Fibroblast of lung (primary cell): ENCODE measurements at regions not wholly inside any gene's neighbourhood (a gene's known extent, or its start where the extent isn't known, plus 50 kb on each side); places are given as distances from the start of the nearest gene placed in this dataset.

ENCODE experiments used
- DNase-seq, 2 donors: peaks; one replicate each; pipeline versions ENCODE4 v3.0.0 to v3.0.0-alpha.2; 2010; ENCODE audit warnings: low read depth in 2 of 2
- H2AFZ ChIP-seq: 2 replicates; pipeline ENCODE4 v1.5.1; 2012; ENCODE audit warnings: low read length, control low read depth, inconsistent platforms
- H3K27ac ChIP-seq: 2 replicates; pipeline ENCODE4 v1.5.1; 2011; ENCODE audit warnings: low read length, control low read depth; ENCODE audit not compliant: insufficient read depth
- H3K27me3 ChIP-seq: 2 replicates; pipeline ENCODE4 v1.5.1; 2011; ENCODE audit warnings: mild to moderate bottlenecking, low read length; ENCODE audit not compliant: control insufficient read depth, insufficient read depth
- H3K36me3 ChIP-seq: 2 replicates; pipeline ENCODE4 v1.5.1; 2011; ENCODE audit warnings: low read length; ENCODE audit not compliant: control insufficient read depth, insufficient read depth
- H3K4me1 ChIP-seq: 2 replicates; pipeline ENCODE4 v1.5.1; 2011; ENCODE audit warnings: low read length; ENCODE audit not compliant: control insufficient read depth, insufficient read depth; ENCODE audit errors: extremely low read depth
- H3K4me2 ChIP-seq: 2 replicates; pipeline ENCODE4 v1.5.1; 2011; ENCODE audit warnings: low read length, control low read depth; ENCODE audit not compliant: insufficient read depth; ENCODE audit errors: extremely low read depth
- H3K4me3 ChIP-seq, 4 experiments: fragments of 200-600 bp in 1 of 4; sonication (generic) in 1 of 4; replicated peaks in 1 of 4; 2 replicates each; pipeline ENCODE4 v1.5.1; 2011 to 2016; ENCODE audit warnings: low read length in 4 of 4, low read depth in 3 of 4, mild to moderate bottlenecking in 3 of 4, control low read depth in 2 of 4, inconsistent platforms in 1 of 4, mixed read lengths in 1 of 4; ENCODE audit not compliant: insufficient read depth in 1 of 4; ENCODE audit errors: control extremely low read depth in 1 of 4
- H3K79me2 ChIP-seq: 2 replicates; pipeline ENCODE4 v1.5.1; 2012; ENCODE audit warnings: mild to moderate bottlenecking, low read length, inconsistent platforms; ENCODE audit not compliant: control insufficient read depth, insufficient read depth
- H3K9ac ChIP-seq: 2 replicates; pipeline ENCODE4 v1.5.1; 2011; ENCODE audit warnings: mild to moderate bottlenecking, low read length, control low read depth; ENCODE audit not compliant: insufficient read depth
- H3K9me3 ChIP-seq: 2 replicates; pipeline ENCODE4 v1.5.1; 2012; ENCODE audit warnings: low read depth, low read length; ENCODE audit not compliant: control insufficient read depth, insufficient read depth
- H4K20me1 ChIP-seq: 2 replicates; pipeline ENCODE4 v1.5.1; 2011; ENCODE audit warnings: low read length; ENCODE audit not compliant: control insufficient read depth, insufficient read depth; ENCODE audit errors: extremely low read depth
- CTCF ChIP-seq, 2 donors: IDR thresholded peaks in 1 of 2; conservative IDR thresholded peaks in 1 of 2; 1 replicate in 1 of 2; 2 replicates in 1 of 2; pipeline ENCODE4 v1.5.1; 2011 to 2012; ENCODE audit warnings: low read length in 2 of 2, control low read depth in 1 of 2, inconsistent platforms in 1 of 2, low read depth in 1 of 2, mild to moderate bottlenecking in 1 of 2
- EZH2 ChIP-seq: IDR thresholded peaks from 2 replicates; pipeline ENCODE4 v1.5.1; 2012; ENCODE audit warnings: low read length, control low read depth, mild to moderate bottlenecking; ENCODE audit errors: missing control alignments

- no peaks in the 10 kb centered on the region for H4K20me1 ChIP-seq
- H2AFZ ChIP-seq, result no peak overlapping the region
- no peaks in the 10 kb centered on the region for H3K79me2 ChIP-seq
- no peaks in the 10 kb centered on the region for H3K4me1 ChIP-seq
- no peak overlapping the region for H3K27ac ChIP-seq
- no peaks in the 10 kb centered on the region for H3K36me3 ChIP-seq
- TF ChIP-seq EZH2 (no peak), CTCF (conservative IDR thresholded peaks at IDR 0.05 in 1 of 2, IDR thresholded peaks at IDR 0.05 in 1 of 2; ENCODE audit: low read depth in 1 of 2, low read length in 2 of 2) (no peak)
- no peak overlapping the region for H3K9ac ChIP-seq
- H3K9me3 ChIP-seq, result no peaks in the 10 kb centered on the region
- DNase-seq, result no peak
- no peak overlapping the region for H3K4me2 ChIP-seq
- no peak overlapping the region for H3K4me3 ChIP-seq
- H3K27me3 ChIP-seq, result no peaks in the 10 kb centered on the region
Measured at GRCh38 chr3:160154596-160154995, 70.6 kb upstream of the C3orf80 start.

- no peak overlapping the region for H3K4me2 ChIP-seq
- H3K4me3 ChIP-seq, result no peak overlapping the region
- H3K27ac ChIP-seq, result no peak overlapping the region
- H3K9ac ChIP-seq, result no peak overlapping the region
- H3K79me2 ChIP-seq, result no peaks in the 10 kb centered on the region
- no peaks in the 10 kb centered on the region for H4K20me1 ChIP-seq
- TF ChIP-seq CTCF (conservative IDR thresholded peaks at IDR 0.05 in 1 of 2, IDR thresholded peaks at IDR 0.05 in 1 of 2; ENCODE audit: low read depth in 1 of 2, low read length in 2 of 2), result no peak
- TF ChIP-seq EZH2, result no peak
- no peaks in the 10 kb centered on the region for H3K4me1 ChIP-seq
- no peaks in the 10 kb centered on the region for H3K27me3 ChIP-seq
- no peaks in the 10 kb centered on the region for H3K9me3 ChIP-seq
- no peak for DNase-seq
- H3K36me3 ChIP-seq, result no peaks in the 10 kb centered on the region
- no peak overlapping the region for H2AFZ ChIP-seq
Measured at GRCh38 chr3:160157321-160157720, 67.9 kb upstream of the C3orf80 start.

- TF ChIP-seq EZH2 (no peak), CTCF (conservative IDR thresholded peaks at IDR 0.05 in 1 of 2, IDR thresholded peaks at IDR 0.05 in 1 of 2; ENCODE audit: low read depth in 1 of 2, low read length in 2 of 2) (no peak)
- H2AFZ ChIP-seq, result no peak overlapping the region
- no peak for DNase-seq
- no peak overlapping the region for H3K4me2 ChIP-seq
- no peaks in the 10 kb centered on the region for H3K36me3 ChIP-seq
- H3K9ac ChIP-seq, result no peak overlapping the region
- no peaks in the 10 kb centered on the region for H3K4me1 ChIP-seq
- no peak overlapping the region for H3K27ac ChIP-seq
- no peaks in the 10 kb centered on the region for H3K27me3 ChIP-seq
- H3K79me2 ChIP-seq, result no peaks in the 10 kb centered on the region
- no peaks in the 10 kb centered on the region for H3K9me3 ChIP-seq
- H4K20me1 ChIP-seq, result no peaks in the 10 kb centered on the region
- no peak overlapping the region for H3K4me3 ChIP-seq
Measured at GRCh38 chr3:160159341-160159740, 65.9 kb upstream of the C3orf80 start.
